Loucy (cell line): ENCODE measurements at regions not wholly inside any gene's neighbourhood (a gene's known extent, or its start where the extent isn't known, plus 50 kb on each side); places are given as distances from the start of the nearest gene placed in this dataset.

ENCODE experiments used
- EZH2phosphoT487 ChIP-seq: fragments of 200-600 bp; IDR thresholded peaks from 2 replicates; pipeline ENCODE4 v1.6.1; 2018; ENCODE audit warnings: antibody characterized with exemption, mild to moderate bottlenecking, moderate library complexity, borderline replicate concordance
- TF ChIP-seq, protein P1 (sequence below): fragments of 200-600 bp; sonication (generic); conservative IDR thresholded peaks from 2 replicates; pipeline ENCODE4 v1.5.1; 2014; ENCODE audit warnings: mild to moderate bottlenecking, antibody characterized with exemption, low read length

DNA sequence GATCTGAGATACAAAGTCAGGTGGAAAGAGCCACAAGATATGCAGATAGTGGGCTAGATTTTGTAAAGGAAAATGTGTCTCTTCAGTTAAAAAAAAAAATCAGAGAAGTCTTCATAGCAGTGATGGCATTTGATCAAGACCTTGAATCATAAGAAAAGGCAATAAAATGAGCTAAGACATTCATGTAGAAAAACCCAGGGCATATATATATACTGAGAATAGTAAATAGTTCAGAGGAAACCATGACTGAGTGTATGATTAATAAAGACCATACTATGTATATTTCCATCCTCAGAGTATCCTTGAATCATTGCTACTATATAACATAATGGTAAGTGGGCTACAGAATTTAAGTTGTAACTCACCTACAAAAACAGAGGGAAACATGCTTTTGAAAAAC lies 321.7 kb upstream of the NR5A2 start:
- TF ChIP-seq, protein P1, sequence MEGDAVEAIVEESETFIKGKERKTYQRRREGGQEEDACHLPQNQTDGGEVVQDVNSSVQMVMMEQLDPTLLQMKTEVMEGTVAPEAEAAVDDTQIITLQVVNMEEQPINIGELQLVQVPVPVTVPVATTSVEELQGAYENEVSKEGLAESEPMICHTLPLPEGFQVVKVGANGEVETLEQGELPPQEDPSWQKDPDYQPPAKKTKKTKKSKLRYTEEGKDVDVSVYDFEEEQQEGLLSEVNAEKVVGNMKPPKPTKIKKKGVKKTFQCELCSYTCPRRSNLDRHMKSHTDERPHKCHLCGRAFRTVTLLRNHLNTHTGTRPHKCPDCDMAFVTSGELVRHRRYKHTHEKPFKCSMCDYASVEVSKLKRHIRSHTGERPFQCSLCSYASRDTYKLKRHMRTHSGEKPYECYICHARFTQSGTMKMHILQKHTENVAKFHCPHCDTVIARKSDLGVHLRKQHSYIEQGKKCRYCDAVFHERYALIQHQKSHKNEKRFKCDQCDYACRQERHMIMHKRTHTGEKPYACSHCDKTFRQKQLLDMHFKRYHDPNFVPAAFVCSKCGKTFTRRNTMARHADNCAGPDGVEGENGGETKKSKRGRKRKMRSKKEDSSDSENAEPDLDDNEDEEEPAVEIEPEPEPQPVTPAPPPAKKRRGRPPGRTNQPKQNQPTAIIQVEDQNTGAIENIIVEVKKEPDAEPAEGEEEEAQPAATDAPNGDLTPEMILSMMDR = no peak
- TF ChIP-seq EZH2phosphoT487 = no peak
